ENCODE measurements at regions not wholly inside any gene's neighbourhood (a gene's known extent, or its start where the extent isn't known, plus 50 kb on each side); places are given as distances from the start of the nearest gene placed in this dataset.
"Not testable (repeated sequence)": the region's sequence is repeated elsewhere in the genome, so short reads cannot be mapped to it uniquely, and the experiment has no call there.

DNA sequence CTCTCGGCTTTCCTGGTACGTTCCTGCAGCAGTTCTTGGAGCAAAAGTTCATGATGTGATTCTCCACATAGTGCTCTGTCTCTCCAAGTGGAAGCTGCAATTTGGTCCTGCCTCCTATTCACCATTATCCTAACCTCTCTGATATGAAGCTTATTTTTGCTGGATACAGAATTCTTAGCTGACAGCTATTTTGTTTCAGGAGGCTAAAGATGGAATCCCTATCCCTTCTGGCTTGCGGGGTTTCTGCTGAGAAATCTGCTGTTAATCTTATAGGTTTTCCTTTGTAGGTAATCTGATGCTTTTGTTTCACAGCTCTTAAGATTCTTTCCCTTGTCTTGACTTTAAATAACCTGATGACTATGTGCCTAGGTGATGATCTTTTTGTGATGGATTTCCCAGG, 181.6 kb upstream of the VLDLR start:
- Histone ChIP-seq H3K9me3 (no peaks in the 10 kb centered on the region), H3K4me1 (no peaks in the 10 kb centered on the region), H3K27me3 (no peaks in the 10 kb centered on the region), H3K36me3 (no peaks in the 10 kb centered on the region), H3K27ac (no peak overlapping the region), H3K4me3 (no peak overlapping the region)
- intact Hi-C loops (cut with DNase I; ENCODE audit: low total_unique reads), result no loop called here
- TF ChIP-seq POLR2A (IDR thresholded peaks at IDR 0.05) (no peak), CTCF (IDR thresholded peaks at IDR 0.05 in 4 of 5, conservative IDR thresholded peaks at IDR 0.05 in 1 of 5) (no peak)
- no peak for DNase-seq
- in situ Hi-C loops (cut with MboI; ENCODE audit: low sequenced_read_pairs in 4 of 4), result no loop called here
- ATAC-seq, result no peak

- H3K9me3 ChIP-seq; in situ Hi-C loops (cut with MboI; ENCODE audit: low sequenced_read_pairs in 4 of 4); DNase-seq; H3K4me3 ChIP-seq; ATAC-seq; H3K27ac ChIP-seq; H3K4me1 ChIP-seq; intact Hi-C loops (cut with DNase I; ENCODE audit: low total_unique reads); H3K36me3 ChIP-seq; H3K27me3 ChIP-seq: not testable (repeated sequence)
These were observed 177.7 kb upstream of the VLDLR start for GRCh38 chr9:2443933-2444332.

- Histone ChIP-seq H3K4me1 (no peaks in the 10 kb centered on the region), H3K27me3 (no peaks in the 10 kb centered on the region), H3K27ac (no peak overlapping the region), H3K4me3 (no peak overlapping the region), H3K36me3 (no peaks in the 10 kb centered on the region), H3K9me3 (no peaks in the 10 kb centered on the region)
- no peak for TF ChIP-seq CTCF (IDR thresholded peaks at IDR 0.05 in 4 of 5, conservative IDR thresholded peaks at IDR 0.05 in 1 of 5)
- TF ChIP-seq POLR2A (IDR thresholded peaks at IDR 0.05), result no peak
- in situ Hi-C loops (cut with MboI; ENCODE audit: low sequenced_read_pairs in 4 of 4) (no loop called here), intact Hi-C loops (cut with DNase I; ENCODE audit: low total_unique reads) (no loop called here)
- no peak for DNase-seq
- no peak for ATAC-seq
These were observed 173.3 kb upstream of the VLDLR start for GRCh38 chr9:2448193-2448738.

DNA sequence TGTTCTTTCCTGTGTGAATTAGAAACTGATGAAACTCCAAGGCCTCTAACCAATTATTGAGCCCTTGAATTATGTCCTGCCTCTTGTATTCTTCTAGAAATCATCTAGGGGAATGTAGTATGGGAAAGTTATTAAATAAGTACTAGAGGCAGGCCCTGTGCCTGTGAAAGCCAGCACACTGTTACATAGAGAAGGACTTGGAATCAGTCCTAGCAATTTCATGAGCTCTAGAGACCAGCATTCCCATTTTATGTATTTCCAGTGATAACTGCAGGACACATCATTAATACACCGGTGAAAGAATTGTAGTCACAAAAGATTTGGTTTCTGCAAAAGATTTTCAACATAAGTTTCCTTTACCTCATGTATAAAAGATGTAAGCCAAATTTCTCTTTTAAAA, 168.5 kb upstream of the VLDLR start:
- no peak overlapping the region for H3K4me3 ChIP-seq
- in situ Hi-C loops (cut with MboI; ENCODE audit: low sequenced_read_pairs in 4 of 4), result no loop called here
- intact Hi-C loops (cut with DNase I; ENCODE audit: low total_unique reads), result no loop called here
- no peaks in the 10 kb centered on the region for H3K9me3 ChIP-seq
- TF ChIP-seq CTCF (IDR thresholded peaks at IDR 0.05 in 4 of 5, conservative IDR thresholded peaks at IDR 0.05 in 1 of 5), result no peak
- ATAC-seq (no peak), DNase-seq (no peak)
- H3K27me3 ChIP-seq, result no peaks in the 10 kb centered on the region
- no peaks in the 10 kb centered on the region for H3K36me3 ChIP-seq
- H3K27ac ChIP-seq, result no peak overlapping the region
- no peaks in the 10 kb centered on the region for H3K4me1 ChIP-seq

- Histone ChIP-seq H3K9me3 (no peaks in the 10 kb centered on the region), H3K4me3 (no peak overlapping the region), H3K4me1 (no peaks in the 10 kb centered on the region), H3K27me3 (no peaks in the 10 kb centered on the region), H3K27ac (no peak overlapping the region), H3K36me3 (no peaks in the 10 kb centered on the region)
- ATAC-seq (no peak), DNase-seq (no peak)
- intact Hi-C loops (cut with DNase I; ENCODE audit: low total_unique reads) (no loop called here), in situ Hi-C loops (cut with MboI; ENCODE audit: low sequenced_read_pairs in 4 of 4) (no loop called here)
- TF ChIP-seq CTCF (IDR thresholded peaks at IDR 0.05 in 4 of 5, conservative IDR thresholded peaks at IDR 0.05 in 1 of 5), result no peak
- TF ChIP-seq POLR2A (IDR thresholded peaks at IDR 0.05), result no peak
These were observed 167.9 kb upstream of the VLDLR start for GRCh38 chr9:2453701-2454100.

Measured in gastrocnemius medialis (tissue), 4 donors.